WTC11 (cell line): ENCODE measurements at regions not wholly inside any gene's neighbourhood (a gene's known extent, or its start where the extent isn't known, plus 50 kb on each side); places are given as distances from the start of the nearest gene placed in this dataset.

Source experiments
- ATAC-seq: fragments of 200-7000 bp; cut with Tn5 transposase; 2 replicates; pipeline ENCODE4 v1.10.0; 2021; ENCODE audit warnings: mild to moderate bottlenecking, moderate library complexity
- CTCF ChIA-PET: fragments of 300-600 bp; sonication (Branson Sonifier 250); formaldehyde crosslinking; loops from one replicate; lab custom pipeline; 2021; ENCODE audit warnings: antibody characterized with exemption; lab: Charles Lee
- POLR2A ChIA-PET: fragments of 350-600 bp; sonication (Branson Sonifier 250); formaldehyde crosslinking; loops from one replicate; lab custom pipeline; 2021; ENCODE audit warnings: antibody characterized with exemption; lab: Charles Lee
- DNase-seq: peaks from one replicate; pipeline ENCODE4 v3.0.0; 2021; ENCODE audit warnings: low spot score
- H3K27ac Mint-ChIP-seq: 2 replicates; pipeline ENCODE4 v1.8.0; 2021; ENCODE audit warnings: mixed read lengths
- H3K27me3 Mint-ChIP-seq: 2 replicates; pipeline ENCODE4 v1.8.0; 2021; ENCODE audit warnings: low read depth, mild to moderate bottlenecking, moderate library complexity, mixed read lengths
- H3K36me3 Mint-ChIP-seq: 2 replicates; pipeline ENCODE4 v1.8.0; 2021; ENCODE audit warnings: mixed read lengths
- H3K4me1 Mint-ChIP-seq: 2 replicates; pipeline ENCODE4 v1.8.0; 2022; ENCODE audit warnings: mixed read lengths
- H3K4me3 Mint-ChIP-seq: 2 replicates; pipeline ENCODE4 v1.8.0; 2021; ENCODE audit warnings: mild to moderate bottlenecking, moderate library complexity, mixed read lengths
- H3K9me3 Mint-ChIP-seq: 2 replicates; pipeline ENCODE4 v1.8.0; 2021; ENCODE audit warnings: mixed read lengths
- CREB1 ChIP-seq: sonication (generic); formaldehyde crosslinking; IDR thresholded peaks from 2 replicates; pipeline ENCODE4 v1.8.0; 2023; ENCODE audit warnings: mild to moderate bottlenecking, missing genetic modification reagents
- ELF4 ChIP-seq: sonication (generic); formaldehyde crosslinking; IDR thresholded peaks from 2 replicates; pipeline ENCODE4 v1.8.1; 2022; ENCODE audit warnings: low read depth, mild to moderate bottlenecking, moderate library complexity, missing genetic modification reagents
- ETV6 ChIP-seq: sonication (generic); formaldehyde crosslinking; IDR thresholded peaks from 2 replicates; pipeline ENCODE4 v1.8.1; 2022; ENCODE audit warnings: mild to moderate bottlenecking, missing genetic modification reagents
- HMGA2 ChIP-seq: fragments of 250-450 bp; sonication (Bioruptor Pico); IDR thresholded peaks from 2 replicates; pipeline ENCODE4 v1.4.0; 2021; ENCODE audit warnings: mild to moderate bottlenecking, moderate library complexity
- IRF2 ChIP-seq: sonication (generic); formaldehyde crosslinking; IDR thresholded peaks from 2 replicates; pipeline ENCODE4 v1.8.0; 2022; ENCODE audit warnings: low read depth, missing genetic modification reagents, borderline replicate concordance
- JAZF1 ChIP-seq: fragments of 250-450 bp; sonication (Bioruptor Pico); IDR thresholded peaks from 2 replicates; pipeline ENCODE4 v1.9.0; 2021; ENCODE audit warnings: moderate library complexity, mild to moderate bottlenecking, inconsistent platforms
- KAT7 ChIP-seq: sonication (generic); formaldehyde crosslinking; IDR thresholded peaks from 2 replicates; pipeline ENCODE4 v1.8.1; 2023; ENCODE audit warnings: missing genetic modification reagents, mild to moderate bottlenecking, borderline replicate concordance
- NFE2L1 ChIP-seq: sonication (generic); formaldehyde crosslinking; IDR thresholded peaks from 2 replicates; pipeline ENCODE4 v1.8.1; 2023; ENCODE audit warnings: missing genetic modification reagents
- PRRX2 ChIP-seq: fragments of 250-450 bp; sonication (Bioruptor Pico); IDR thresholded peaks from 2 replicates; pipeline ENCODE4 v1.8.0; 2021; ENCODE audit warnings: mild to moderate bottlenecking
- TEAD1 ChIP-seq: sonication (generic); formaldehyde crosslinking; IDR thresholded peaks from 2 replicates; pipeline ENCODE4 v1.8.0; 2022; ENCODE audit warnings: mild to moderate bottlenecking, missing genetic modification reagents
- TEAD4 ChIP-seq: sonication (generic); formaldehyde crosslinking; IDR thresholded peaks from 2 replicates; pipeline ENCODE4 v1.8.0; 2022; ENCODE audit warnings: mild to moderate bottlenecking, missing genetic modification reagents
- ZNF232 ChIP-seq: sonication (generic); formaldehyde crosslinking; IDR thresholded peaks from 2 replicates; pipeline ENCODE4 v1.8.0; 2022; ENCODE audit warnings: mild to moderate bottlenecking, missing genetic modification reagents
- TF ChIP-seq, protein P1 (sequence below): fragments of 200-600 bp; IDR thresholded peaks from 2 replicates; pipeline ENCODE4 v1.8.0; 2022; ENCODE audit warnings: antibody characterized with exemption
- TF ChIP-seq, protein P2 (sequence below): fragments of 250-450 bp; sonication (Bioruptor Pico); IDR thresholded peaks from 2 replicates; pipeline ENCODE4 v1.9.0; 2021; ENCODE audit warnings: mild to moderate bottlenecking, borderline replicate concordance
- TF ChIP-seq, protein P3 (sequence below): sonication (generic); formaldehyde crosslinking; IDR thresholded peaks from 2 replicates; pipeline ENCODE4 v1.8.0; 2023; ENCODE audit warnings: missing genetic modification reagents, mild to moderate bottlenecking, borderline replicate concordance
- TF ChIP-seq, protein P4 (sequence below): sonication (generic); formaldehyde crosslinking; IDR thresholded peaks from 2 replicates; pipeline ENCODE4 v1.8.0; 2022; ENCODE audit warnings: mild to moderate bottlenecking, missing genetic modification reagents
- TF ChIP-seq, protein P5 (sequence below): sonication (generic); formaldehyde crosslinking; IDR thresholded peaks from 2 replicates; pipeline ENCODE4 v1.8.0; 2022; ENCODE audit warnings: mild to moderate bottlenecking, missing genetic modification reagents
- TF ChIP-seq, protein P6 (sequence below): fragments of 250-450 bp; sonication (Bioruptor Pico); IDR thresholded peaks from 2 replicates; pipeline ENCODE4 v1.9.0; 2021; ENCODE audit warnings: mild to moderate bottlenecking
- TF ChIP-seq, protein P7 (sequence below): sonication (generic); formaldehyde crosslinking; IDR thresholded peaks from 2 replicates; pipeline ENCODE4 v1.8.1; 2022; ENCODE audit warnings: mild to moderate bottlenecking, moderate library complexity, missing genetic modification reagents
- TF ChIP-seq, protein P8 (sequence below): sonication (generic); formaldehyde crosslinking; IDR thresholded peaks from 2 replicates; pipeline ENCODE4 v1.8.1; 2023; ENCODE audit warnings: mild to moderate bottlenecking, missing genetic modification reagents

DNA sequence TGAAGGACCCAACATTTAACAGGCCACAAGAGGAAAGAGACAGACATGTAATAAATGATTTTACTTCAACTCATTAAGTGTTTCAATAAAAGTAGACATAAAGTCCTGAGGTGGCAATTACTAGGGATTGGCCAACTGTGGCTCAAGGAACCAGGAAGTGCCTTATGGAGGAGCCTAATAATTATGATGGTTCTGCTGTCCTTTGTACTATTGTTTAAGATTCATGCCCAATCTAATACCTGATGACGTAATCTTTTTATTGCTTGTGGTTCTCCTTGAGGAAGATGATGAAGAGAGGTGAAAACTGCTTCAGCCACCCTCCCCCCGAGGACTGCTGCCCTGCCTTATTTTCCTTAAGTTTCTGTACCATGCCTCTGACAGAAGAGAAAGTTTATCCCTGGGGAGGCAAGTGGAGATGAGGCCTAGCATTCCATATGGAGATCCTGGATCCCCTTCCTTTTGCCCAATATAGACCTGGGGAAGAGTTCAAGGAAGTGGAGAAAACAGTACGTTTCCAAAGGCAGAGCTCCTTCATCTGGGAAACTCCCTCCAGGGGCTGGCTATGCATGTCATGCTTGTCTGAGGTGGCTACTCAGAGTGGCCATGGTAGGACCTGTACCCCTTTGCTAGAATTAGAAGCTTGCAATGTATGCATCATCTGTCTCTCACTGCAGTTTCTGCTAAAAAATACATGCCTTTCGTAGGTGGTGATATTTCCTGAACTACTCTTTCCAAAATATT, 56.8 kb upstream of the FAT1 start:
- Mint-ChIP-seq H3K27me3 (no peaks in the 10 kb centered on the region; the same call in 1 of the 2 replicates), H3K27ac (no peak overlapping the region), H3K36me3 (no peaks in the 10 kb centered on the region), H3K9me3 (no peaks in the 10 kb centered on the region), H3K4me3 (no peak overlapping the region), H3K4me1 (no peaks in the 10 kb centered on the region; the same call in 1 of the 2 replicates)
- ATAC-seq (no peak), DNase-seq (no peak)
- TF ChIP-seq, protein P1, sequence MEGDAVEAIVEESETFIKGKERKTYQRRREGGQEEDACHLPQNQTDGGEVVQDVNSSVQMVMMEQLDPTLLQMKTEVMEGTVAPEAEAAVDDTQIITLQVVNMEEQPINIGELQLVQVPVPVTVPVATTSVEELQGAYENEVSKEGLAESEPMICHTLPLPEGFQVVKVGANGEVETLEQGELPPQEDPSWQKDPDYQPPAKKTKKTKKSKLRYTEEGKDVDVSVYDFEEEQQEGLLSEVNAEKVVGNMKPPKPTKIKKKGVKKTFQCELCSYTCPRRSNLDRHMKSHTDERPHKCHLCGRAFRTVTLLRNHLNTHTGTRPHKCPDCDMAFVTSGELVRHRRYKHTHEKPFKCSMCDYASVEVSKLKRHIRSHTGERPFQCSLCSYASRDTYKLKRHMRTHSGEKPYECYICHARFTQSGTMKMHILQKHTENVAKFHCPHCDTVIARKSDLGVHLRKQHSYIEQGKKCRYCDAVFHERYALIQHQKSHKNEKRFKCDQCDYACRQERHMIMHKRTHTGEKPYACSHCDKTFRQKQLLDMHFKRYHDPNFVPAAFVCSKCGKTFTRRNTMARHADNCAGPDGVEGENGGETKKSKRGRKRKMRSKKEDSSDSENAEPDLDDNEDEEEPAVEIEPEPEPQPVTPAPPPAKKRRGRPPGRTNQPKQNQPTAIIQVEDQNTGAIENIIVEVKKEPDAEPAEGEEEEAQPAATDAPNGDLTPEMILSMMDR, result no peak
- TF ChIP-seq, protein P2, sequence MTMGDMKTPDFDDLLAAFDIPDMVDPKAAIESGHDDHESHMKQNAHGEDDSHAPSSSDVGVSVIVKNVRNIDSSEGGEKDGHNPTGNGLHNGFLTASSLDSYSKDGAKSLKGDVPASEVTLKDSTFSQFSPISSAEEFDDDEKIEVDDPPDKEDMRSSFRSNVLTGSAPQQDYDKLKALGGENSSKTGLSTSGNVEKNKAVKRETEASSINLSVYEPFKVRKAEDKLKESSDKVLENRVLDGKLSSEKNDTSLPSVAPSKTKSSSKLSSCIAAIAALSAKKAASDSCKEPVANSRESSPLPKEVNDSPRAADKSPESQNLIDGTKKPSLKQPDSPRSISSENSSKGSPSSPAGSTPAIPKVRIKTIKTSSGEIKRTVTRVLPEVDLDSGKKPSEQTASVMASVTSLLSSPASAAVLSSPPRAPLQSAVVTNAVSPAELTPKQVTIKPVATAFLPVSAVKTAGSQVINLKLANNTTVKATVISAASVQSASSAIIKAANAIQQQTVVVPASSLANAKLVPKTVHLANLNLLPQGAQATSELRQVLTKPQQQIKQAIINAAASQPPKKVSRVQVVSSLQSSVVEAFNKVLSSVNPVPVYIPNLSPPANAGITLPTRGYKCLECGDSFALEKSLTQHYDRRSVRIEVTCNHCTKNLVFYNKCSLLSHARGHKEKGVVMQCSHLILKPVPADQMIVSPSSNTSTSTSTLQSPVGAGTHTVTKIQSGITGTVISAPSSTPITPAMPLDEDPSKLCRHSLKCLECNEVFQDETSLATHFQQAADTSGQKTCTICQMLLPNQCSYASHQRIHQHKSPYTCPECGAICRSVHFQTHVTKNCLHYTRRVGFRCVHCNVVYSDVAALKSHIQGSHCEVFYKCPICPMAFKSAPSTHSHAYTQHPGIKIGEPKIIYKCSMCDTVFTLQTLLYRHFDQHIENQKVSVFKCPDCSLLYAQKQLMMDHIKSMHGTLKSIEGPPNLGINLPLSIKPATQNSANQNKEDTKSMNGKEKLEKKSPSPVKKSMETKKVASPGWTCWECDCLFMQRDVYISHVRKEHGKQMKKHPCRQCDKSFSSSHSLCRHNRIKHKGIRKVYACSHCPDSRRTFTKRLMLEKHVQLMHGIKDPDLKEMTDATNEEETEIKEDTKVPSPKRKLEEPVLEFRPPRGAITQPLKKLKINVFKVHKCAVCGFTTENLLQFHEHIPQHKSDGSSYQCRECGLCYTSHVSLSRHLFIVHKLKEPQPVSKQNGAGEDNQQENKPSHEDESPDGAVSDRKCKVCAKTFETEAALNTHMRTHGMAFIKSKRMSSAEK (CRISPR knock-in tag), result no peak
- TF ChIP-seq ELF4 (CRISPR knock-in tag) (no peak), HMGA2 (CRISPR knock-in tag) (no peak), ETV6 (CRISPR knock-in tag) (no peak), CREB1 (CRISPR knock-in tag) (no peak), IRF2 (CRISPR knock-in tag) (no peak), KAT7 (CRISPR knock-in tag) (no peak), JAZF1 (CRISPR knock-in tag) (no peak), NFE2L1 (no peak), TEAD4 (CRISPR knock-in tag) (no peak), ZNF232 (CRISPR knock-in tag) (no peak), PRRX2 (CRISPR knock-in tag) (no peak), TEAD1 (no peak)
- TF ChIP-seq, protein P3, sequence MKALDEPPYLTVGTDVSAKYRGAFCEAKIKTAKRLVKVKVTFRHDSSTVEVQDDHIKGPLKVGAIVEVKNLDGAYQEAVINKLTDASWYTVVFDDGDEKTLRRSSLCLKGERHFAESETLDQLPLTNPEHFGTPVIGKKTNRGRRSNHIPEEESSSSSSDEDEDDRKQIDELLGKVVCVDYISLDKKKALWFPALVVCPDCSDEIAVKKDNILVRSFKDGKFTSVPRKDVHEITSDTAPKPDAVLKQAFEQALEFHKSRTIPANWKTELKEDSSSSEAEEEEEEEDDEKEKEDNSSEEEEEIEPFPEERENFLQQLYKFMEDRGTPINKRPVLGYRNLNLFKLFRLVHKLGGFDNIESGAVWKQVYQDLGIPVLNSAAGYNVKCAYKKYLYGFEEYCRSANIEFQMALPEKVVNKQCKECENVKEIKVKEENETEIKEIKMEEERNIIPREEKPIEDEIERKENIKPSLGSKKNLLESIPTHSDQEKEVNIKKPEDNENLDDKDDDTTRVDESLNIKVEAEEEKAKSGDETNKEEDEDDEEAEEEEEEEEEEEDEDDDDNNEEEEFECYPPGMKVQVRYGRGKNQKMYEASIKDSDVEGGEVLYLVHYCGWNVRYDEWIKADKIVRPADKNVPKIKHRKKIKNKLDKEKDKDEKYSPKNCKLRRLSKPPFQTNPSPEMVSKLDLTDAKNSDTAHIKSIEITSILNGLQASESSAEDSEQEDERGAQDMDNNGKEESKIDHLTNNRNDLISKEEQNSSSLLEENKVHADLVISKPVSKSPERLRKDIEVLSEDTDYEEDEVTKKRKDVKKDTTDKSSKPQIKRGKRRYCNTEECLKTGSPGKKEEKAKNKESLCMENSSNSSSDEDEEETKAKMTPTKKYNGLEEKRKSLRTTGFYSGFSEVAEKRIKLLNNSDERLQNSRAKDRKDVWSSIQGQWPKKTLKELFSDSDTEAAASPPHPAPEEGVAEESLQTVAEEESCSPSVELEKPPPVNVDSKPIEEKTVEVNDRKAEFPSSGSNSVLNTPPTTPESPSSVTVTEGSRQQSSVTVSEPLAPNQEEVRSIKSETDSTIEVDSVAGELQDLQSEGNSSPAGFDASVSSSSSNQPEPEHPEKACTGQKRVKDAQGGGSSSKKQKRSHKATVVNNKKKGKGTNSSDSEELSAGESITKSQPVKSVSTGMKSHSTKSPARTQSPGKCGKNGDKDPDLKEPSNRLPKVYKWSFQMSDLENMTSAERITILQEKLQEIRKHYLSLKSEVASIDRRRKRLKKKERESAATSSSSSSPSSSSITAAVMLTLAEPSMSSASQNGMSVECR (CRISPR knock-in tag), result no peak
- TF ChIP-seq, protein P4, sequence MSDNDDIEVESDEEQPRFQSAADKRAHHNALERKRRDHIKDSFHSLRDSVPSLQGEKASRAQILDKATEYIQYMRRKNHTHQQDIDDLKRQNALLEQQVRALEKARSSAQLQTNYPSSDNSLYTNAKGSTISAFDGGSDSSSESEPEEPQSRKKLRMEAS (CRISPR knock-in tag), result no peak
- TF ChIP-seq, protein P5, sequence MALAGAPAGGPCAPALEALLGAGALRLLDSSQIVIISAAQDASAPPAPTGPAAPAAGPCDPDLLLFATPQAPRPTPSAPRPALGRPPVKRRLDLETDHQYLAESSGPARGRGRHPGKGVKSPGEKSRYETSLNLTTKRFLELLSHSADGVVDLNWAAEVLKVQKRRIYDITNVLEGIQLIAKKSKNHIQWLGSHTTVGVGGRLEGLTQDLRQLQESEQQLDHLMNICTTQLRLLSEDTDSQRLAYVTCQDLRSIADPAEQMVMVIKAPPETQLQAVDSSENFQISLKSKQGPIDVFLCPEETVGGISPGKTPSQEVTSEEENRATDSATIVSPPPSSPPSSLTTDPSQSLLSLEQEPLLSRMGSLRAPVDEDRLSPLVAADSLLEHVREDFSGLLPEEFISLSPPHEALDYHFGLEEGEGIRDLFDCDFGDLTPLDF (CRISPR knock-in tag), result no peak
- TF ChIP-seq, protein P6, sequence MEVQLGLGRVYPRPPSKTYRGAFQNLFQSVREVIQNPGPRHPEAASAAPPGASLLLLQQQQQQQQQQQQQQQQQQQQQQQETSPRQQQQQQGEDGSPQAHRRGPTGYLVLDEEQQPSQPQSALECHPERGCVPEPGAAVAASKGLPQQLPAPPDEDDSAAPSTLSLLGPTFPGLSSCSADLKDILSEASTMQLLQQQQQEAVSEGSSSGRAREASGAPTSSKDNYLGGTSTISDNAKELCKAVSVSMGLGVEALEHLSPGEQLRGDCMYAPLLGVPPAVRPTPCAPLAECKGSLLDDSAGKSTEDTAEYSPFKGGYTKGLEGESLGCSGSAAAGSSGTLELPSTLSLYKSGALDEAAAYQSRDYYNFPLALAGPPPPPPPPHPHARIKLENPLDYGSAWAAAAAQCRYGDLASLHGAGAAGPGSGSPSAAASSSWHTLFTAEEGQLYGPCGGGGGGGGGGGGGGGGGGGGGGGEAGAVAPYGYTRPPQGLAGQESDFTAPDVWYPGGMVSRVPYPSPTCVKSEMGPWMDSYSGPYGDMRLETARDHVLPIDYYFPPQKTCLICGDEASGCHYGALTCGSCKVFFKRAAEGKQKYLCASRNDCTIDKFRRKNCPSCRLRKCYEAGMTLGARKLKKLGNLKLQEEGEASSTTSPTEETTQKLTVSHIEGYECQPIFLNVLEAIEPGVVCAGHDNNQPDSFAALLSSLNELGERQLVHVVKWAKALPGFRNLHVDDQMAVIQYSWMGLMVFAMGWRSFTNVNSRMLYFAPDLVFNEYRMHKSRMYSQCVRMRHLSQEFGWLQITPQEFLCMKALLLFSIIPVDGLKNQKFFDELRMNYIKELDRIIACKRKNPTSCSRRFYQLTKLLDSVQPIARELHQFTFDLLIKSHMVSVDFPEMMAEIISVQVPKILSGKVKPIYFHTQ (CRISPR knock-in tag), result no peak
- TF ChIP-seq, protein P7, sequence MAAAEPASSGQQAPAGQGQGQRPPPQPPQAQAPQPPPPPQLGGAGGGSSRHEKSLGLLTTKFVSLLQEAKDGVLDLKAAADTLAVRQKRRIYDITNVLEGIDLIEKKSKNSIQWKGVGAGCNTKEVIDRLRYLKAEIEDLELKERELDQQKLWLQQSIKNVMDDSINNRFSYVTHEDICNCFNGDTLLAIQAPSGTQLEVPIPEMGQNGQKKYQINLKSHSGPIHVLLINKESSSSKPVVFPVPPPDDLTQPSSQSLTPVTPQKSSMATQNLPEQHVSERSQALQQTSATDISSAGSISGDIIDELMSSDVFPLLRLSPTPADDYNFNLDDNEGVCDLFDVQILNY (CRISPR knock-in tag), result no peak
- TF ChIP-seq, protein P8, sequence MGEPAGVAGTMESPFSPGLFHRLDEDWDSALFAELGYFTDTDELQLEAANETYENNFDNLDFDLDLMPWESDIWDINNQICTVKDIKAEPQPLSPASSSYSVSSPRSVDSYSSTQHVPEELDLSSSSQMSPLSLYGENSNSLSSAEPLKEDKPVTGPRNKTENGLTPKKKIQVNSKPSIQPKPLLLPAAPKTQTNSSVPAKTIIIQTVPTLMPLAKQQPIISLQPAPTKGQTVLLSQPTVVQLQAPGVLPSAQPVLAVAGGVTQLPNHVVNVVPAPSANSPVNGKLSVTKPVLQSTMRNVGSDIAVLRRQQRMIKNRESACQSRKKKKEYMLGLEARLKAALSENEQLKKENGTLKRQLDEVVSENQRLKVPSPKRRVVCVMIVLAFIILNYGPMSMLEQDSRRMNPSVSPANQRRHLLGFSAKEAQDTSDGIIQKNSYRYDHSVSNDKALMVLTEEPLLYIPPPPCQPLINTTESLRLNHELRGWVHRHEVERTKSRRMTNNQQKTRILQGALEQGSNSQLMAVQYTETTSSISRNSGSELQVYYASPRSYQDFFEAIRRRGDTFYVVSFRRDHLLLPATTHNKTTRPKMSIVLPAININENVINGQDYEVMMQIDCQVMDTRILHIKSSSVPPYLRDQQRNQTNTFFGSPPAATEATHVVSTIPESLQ (CRISPR knock-in tag), result no peak
- ChIA-PET POLR2A (no interaction called here), CTCF (no interaction called here)
